SIG-M5 treated with dmso at 0.1 percent for 504 hours (cell line): ENCODE measurements at regions not wholly inside any gene's neighbourhood (a gene's known extent, or its start where the extent isn't known, plus 50 kb on each side); places are given as distances from the start of the nearest gene placed in this dataset.

Experiments used
- DNase-seq: peaks from one replicate; lab custom pipeline; 2025; ENCODE audit not compliant: unreplicated experiment; lab: John Stamatoyannopoulos, UW

- DNase-seq = no peak
These were observed 55.5 kb downstream of the INHBB start for GRCh38 chr2:120401275-120402066.

- no peak for DNase-seq
These were observed 56.1 kb downstream of the INHBB start for GRCh38 chr2:120402067-120402433.

GRCh38 chr2:120402508-120402907 is 56.6 kb downstream of the INHBB start:
- DNase-seq = no peak

- DNase-seq = no peak
These were observed 57.3 kb downstream of the INHBB start for GRCh38 chr2:120403261-120403660.

- peak; percentile 15 for DNase-seq
These were observed 57.7 kb downstream of the INHBB start for GRCh38 chr2:120403676-120404075.

GRCh38 chr2:120404274-120404673 is 58.3 kb downstream of the INHBB start:
- no peak for DNase-seq

GRCh38 chr2:120404941-120405758 is 59.2 kb downstream of the INHBB start:
- DNase-seq = no peak

GRCh38 chr2:120405759-120406099 is 59.8 kb downstream of the INHBB start:
- DNase-seq = no peak

GRCh38 chr2:120406566-120406965 is 60.6 kb downstream of the INHBB start:
- DNase-seq = no peak

- DNase-seq = no peak
These were observed 64.6 kb downstream of the INHBB start for GRCh38 chr2:120410487-120410886.

- DNase-seq = no peak
These were observed 69.1 kb downstream of the INHBB start for GRCh38 chr2:120415060-120415459.

GRCh38 chr2:120415728-120416509 is 70.0 kb downstream of the INHBB start:
- no peak for DNase-seq

GRCh38 chr2:120418174-120418787 is 72.3 kb downstream of the INHBB start:
- DNase-seq = no peak

- DNase-seq = no peak
These were observed 73.1 kb downstream of the INHBB start for GRCh38 chr2:120419073-120419472.

- DNase-seq = no peak
These were observed 74.0 kb downstream of the INHBB start for GRCh38 chr2:120419955-120420354.

GRCh38 chr2:120421126-120421829 is 75.3 kb downstream of the INHBB start:
- DNase-seq = no peak

- no peak for DNase-seq
These were observed 75.9 kb downstream of the INHBB start for GRCh38 chr2:120421830-120422175.

GRCh38 chr2:120422465-120423160 is 76.7 kb downstream of the INHBB start:
- DNase-seq = no peak

- no peak for DNase-seq
These were observed 77.4 kb downstream of the INHBB start for GRCh38 chr2:120423167-120423943.
